NCI-H1092 treated with DMSO at 0.1 percent for 48 hours (cell line): ENCODE measurements at regions not wholly inside any gene's neighbourhood (a gene's known extent, or its start where the extent isn't known, plus 50 kb on each side); places are given as distances from the start of the nearest gene placed in this dataset.

Experiments used
- DNase-seq: peaks from one replicate; lab custom pipeline; 2025; lab: John Stamatoyannopoulos, UW

GRCh38 chr3:73296859-73297258 lies 235.4 kb downstream of the EBLN2 start:
- no peak for DNase-seq

- peak; percentile 21 for DNase-seq
Measured at GRCh38 chr3:73298243-73299183, 237.1 kb downstream of the EBLN2 start.

- no peak for DNase-seq
Measured at GRCh38 chr3:73299184-73299691, 237.8 kb downstream of the EBLN2 start.

- DNase-seq, result no peak
Measured at GRCh38 chr3:73314151-73314951, 252.9 kb downstream of the EBLN2 start.

- DNase-seq, result no peak
Measured at GRCh38 chr3:73315706-73316105, 254.2 kb downstream of the EBLN2 start.

GRCh38 chr3:73319179-73319769 lies 257.8 kb downstream of the EBLN2 start:
- DNase-seq, result no peak

- no peak for DNase-seq
Measured at GRCh38 chr3:73321286-73321999, 260.0 kb downstream of the EBLN2 start.

- DNase-seq, result peak; percentile 73
Measured at GRCh38 chr3:73324203-73325155, 263.0 kb downstream of the EBLN2 start.

GRCh38 chr3:73326396-73326795 lies 264.9 kb downstream of the EBLN2 start:
- DNase-seq, result peak; percentile 48

- DNase-seq, result no peak
Measured at GRCh38 chr3:73327052-73327451, 265.6 kb downstream of the EBLN2 start.
